ENCODE measurements at regions not wholly inside any gene's neighbourhood (a gene's known extent, or its start where the extent isn't known, plus 50 kb on each side); places are given as distances from the start of the nearest gene placed in this dataset.

GRCh38 chr4:19400820-19401219 is 850.9 kb upstream of the SLIT2 start:
- TF ChIP-seq CTCF (IDR thresholded peaks at IDR 0.05): no peak
- TF ChIP-seq POLR2A (IDR thresholded peaks at IDR 0.05): no peak
